ENCODE measurements at regions not wholly inside any gene's neighbourhood (a gene's known extent, or its start where the extent isn't known, plus 50 kb on each side); places are given as distances from the start of the nearest gene placed in this dataset.

DNA sequence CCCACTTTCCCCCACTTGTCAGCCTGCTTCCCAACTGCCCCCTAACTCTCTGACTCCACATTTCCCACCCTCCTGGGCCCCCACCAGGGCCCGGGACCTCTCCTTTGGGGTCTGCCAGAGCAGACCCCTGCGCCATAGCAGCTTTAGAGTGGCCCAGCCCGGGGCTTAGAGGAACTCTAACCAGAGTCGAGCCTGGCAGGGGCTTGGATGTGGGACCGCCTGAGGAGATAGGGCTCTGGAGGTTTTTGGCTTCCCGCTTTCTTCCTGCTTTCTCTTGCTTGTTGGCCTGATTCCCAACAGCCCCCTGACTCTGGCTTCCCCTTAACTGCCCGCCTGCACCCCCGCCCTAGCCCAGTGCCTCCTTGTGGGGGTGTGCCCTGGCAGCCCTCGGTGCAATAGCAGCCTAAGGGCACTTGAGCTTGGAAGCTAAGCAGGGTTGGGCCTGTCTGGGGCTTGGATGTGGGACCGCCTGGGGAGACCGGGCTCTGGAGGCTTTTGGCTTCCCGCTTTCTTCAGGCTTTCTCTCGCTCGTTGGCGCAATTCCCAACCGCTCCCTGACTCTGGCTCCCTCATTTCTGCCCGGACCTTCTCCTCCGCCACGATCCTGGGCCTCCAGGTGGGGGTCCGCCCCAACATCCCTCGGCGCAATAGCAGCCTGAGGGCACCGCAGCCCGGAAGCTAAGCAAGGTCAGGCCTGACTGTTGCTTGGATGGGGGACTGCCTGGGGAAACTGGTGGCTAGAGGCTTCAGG, 2292.0 kb downstream of the TP53TG3F start:
- Mint-ChIP-seq H3K4me1 (ENCODE audit: low read depth) (no peaks in the 10 kb centered on the region), H3K27ac (no peak overlapping the region), H3K36me3 (no peaks in the 10 kb centered on the region), H3K9me3 (ENCODE audit: low read depth) (no peaks in the 10 kb centered on the region), H3K4me3 (no peak overlapping the region), H3K27me3 (no peaks in the 10 kb centered on the region)

DNA sequence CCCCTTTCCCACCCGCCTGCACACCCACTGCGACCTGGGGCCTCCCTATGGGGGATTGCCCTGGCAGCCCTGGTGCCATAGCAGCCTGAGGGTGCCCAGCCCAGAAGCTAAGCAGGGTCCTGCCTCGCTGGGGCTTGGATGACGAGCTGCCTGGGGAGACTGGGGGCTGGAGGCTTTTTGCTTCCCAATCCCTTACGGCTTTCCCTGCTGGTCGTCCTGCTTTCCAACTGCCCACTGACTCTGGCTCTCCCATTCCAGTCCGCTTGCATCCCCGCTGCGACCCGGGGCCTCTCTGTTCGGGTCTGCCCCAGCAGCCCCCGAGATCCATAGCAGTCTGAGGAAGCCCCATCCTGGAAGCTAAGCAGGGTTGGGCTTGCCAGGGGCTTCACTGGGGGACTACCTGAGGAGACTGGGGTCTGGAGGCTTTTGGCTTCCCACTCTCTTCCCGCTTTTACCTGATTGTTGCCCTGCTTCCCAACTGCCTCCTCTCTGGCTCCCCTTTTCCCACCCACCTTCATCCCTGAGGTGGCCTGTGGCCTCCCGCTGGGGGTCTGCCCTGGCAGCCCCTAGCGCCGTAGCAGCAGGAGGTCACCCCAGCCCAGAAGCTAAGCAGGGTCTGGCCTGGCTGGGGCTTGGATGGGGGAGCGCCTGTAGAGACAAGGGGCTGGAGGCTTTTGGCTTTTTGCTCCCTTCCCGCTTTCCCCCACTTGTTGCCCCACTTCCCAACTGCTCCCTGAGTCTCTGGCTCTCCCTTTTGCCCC, 2292.8 kb downstream of the TP53TG3F start:
- no peaks in the 10 kb centered on the region for H3K27me3 Mint-ChIP-seq
- H3K4me3 Mint-ChIP-seq = no peak overlapping the region
- no peaks in the 10 kb centered on the region for H3K4me1 Mint-ChIP-seq (ENCODE audit: low read depth)
- no peak overlapping the region for H3K27ac Mint-ChIP-seq
- no peaks in the 10 kb centered on the region for H3K36me3 Mint-ChIP-seq
- H3K9me3 Mint-ChIP-seq (ENCODE audit: low read depth) = no peaks in the 10 kb centered on the region

DNA sequence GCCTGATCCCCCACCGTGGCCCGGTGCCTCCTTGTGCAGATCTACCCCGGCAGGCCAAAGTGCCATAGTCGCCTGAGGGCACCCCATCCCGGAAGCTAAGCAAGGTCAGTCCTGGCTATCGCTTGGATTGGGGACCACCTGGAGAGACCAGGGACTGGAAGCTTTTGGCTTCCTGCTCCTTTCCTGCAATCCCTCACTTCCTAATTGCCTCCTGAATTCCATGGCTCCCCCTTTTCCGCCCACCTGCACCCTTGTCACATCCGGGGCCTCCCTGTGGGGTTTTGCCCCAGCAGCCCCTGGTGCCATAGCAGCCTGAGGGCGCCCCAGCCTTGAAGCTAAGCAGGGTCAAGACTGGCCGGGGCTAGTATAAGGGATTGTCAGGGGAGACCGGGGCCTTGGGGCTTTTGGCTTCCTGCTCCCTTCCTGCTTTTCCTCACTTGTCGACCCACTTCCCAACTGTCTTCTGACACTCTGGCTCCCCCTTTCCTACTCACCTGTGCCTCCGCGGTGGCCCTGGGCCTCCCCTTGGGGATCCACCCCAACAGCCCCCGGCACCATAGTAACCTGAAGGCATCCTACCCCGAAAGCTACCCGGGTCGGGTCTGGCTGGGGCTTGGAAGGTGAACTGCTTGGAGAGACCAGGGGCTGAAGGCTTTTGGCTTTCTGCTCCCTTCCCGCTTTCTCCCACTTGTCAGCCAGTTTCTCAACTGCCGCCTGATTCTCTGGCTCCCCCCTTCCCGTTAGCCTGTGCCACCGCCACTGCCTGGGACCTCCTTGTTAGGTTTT, 2293.6 kb downstream of the TP53TG3F start:
- H3K4me3 Mint-ChIP-seq = no peak overlapping the region
- H3K36me3 Mint-ChIP-seq = no peaks in the 10 kb centered on the region
- H3K27me3 Mint-ChIP-seq = no peaks in the 10 kb centered on the region
- no peak overlapping the region for H3K27ac Mint-ChIP-seq
- H3K4me1 Mint-ChIP-seq (ENCODE audit: low read depth) = no peaks in the 10 kb centered on the region
- H3K9me3 Mint-ChIP-seq (ENCODE audit: low read depth) = no peaks in the 10 kb centered on the region

DNA sequence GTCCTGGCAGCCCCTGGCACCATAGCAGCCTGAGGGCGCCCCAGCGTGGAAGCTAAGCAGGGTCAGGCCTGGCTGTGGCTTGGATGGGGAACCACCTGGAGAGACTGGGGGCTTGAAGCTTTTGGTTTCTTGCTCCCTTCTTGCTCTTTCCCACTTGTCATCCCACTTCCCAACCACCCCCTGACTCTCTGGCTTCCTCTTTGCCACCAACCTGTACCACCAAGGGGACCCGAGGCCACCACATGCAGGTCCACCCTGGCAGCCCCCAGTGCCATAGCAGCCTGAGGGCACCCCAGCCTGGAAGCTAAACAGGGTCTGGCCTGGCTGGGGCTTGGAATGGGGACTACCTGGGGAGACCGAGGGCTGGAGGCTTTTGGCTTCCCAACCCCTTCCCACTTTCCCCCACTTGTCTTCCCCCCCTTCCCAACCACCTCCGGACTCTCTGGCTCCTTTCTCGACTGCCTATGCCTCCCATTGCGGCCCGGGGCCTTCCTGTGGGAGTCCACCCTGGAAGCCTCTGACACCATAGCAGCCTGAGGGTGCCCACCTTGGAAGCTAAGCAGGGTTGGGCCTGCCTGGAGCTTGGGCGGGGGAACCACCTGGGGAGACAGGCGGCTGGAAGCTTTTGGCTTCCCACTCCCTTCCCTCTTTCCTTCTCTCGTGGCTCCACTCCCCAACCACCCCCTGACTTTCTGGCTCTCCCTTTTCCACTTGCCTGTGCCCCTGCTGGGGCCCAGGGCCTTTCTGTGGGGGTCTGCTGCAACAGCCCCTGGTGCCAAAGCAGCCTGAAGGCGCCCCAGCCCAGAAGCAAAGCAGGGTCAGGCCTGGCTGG, 2294.4 kb downstream of the TP53TG3F start:
- Mint-ChIP-seq H3K4me1 (ENCODE audit: low read depth) (no peaks in the 10 kb centered on the region), H3K27ac (no peak overlapping the region), H3K9me3 (ENCODE audit: low read depth) (no peaks in the 10 kb centered on the region), H3K36me3 (no peaks in the 10 kb centered on the region), H3K4me3 (no peak overlapping the region), H3K27me3 (no peaks in the 10 kb centered on the region)

DNA sequence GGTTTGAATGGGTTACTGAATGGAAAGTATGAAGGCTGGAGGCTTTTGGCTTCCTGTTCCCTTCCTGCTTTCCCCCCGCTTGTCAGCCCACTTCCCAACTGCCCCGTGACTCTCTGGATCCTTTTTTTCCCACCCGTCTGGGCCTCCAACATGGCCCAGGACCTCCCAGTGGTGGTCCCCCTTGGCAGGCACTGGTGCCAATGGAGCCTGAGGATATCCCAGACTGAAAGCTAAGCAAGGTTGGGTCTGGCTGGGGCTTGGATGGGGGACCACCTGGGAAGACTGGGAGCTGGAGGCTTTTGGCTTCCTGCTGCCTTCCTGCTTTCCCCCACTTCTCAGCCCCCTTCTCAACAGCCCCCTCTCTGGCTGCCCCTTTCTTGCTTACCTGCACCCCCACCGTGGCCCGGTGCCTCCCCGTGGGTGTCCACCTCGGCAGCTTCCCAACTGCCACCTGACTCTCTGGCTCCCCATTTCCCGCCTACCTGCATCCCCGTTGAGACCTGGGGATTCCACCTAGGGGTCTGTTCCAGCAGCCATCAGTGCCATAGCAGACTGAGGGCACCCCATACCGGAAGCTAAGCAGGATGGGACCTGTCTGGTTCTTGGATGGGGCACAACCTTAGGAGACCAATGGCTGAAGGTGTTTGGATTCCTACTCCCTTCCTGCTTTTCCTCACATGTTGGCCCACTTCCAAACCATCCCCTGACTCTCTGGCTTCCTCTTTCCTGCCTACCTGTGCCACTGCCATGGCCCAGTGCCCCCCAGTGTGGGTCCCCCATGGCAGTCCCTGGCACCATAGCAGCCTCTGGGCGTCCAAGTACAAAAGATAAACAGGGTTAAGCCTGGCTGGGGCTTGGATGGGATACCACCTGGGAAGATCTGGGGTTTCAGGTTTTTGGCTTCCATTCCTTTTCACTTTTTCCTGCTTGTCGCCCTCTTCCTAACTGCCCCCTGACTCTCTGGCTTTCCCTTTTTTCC, 2295.3 kb downstream of the TP53TG3F start:
- H3K36me3 Mint-ChIP-seq = no peaks in the 10 kb centered on the region
- H3K27me3 Mint-ChIP-seq = no peaks in the 10 kb centered on the region
- H3K4me1 Mint-ChIP-seq (ENCODE audit: low read depth) = no peaks in the 10 kb centered on the region
- no peak overlapping the region for H3K4me3 Mint-ChIP-seq
- no peak overlapping the region for H3K27ac Mint-ChIP-seq
- H3K9me3 Mint-ChIP-seq (ENCODE audit: low read depth) = no peaks in the 10 kb centered on the region

DNA sequence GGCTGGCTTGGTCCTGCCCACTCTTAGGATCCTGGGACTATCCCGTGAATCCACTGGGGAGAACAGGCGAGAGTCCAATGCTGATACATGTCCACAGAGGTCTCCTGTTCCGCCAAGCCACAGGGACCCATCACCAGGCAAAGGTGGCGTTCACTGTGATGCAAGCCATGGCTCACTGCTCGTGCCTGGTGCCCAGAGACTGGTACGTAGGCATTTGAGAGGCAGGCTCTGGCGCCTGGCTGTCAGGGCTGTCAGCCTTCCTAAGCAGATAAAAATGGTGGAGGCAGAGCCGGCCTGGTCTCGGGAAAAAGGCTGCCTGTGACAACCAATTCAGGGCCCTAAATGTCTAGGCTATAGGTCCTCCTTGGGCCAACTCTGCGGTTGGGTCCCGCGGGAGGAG, 2329.0 kb downstream of the TP53TG3F start:
- H3K4me1 Mint-ChIP-seq (ENCODE audit: low read depth) = no peaks in the 10 kb centered on the region
- no peak overlapping the region for H3K27ac Mint-ChIP-seq
- H3K36me3 Mint-ChIP-seq = no peaks in the 10 kb centered on the region
- peaks cover 13% of the 10 kb centered on the region for H3K9me3 Mint-ChIP-seq (ENCODE audit: low read depth)
- H3K27me3 Mint-ChIP-seq = no peaks in the 10 kb centered on the region
- no peak overlapping the region for H3K4me3 Mint-ChIP-seq

DNA sequence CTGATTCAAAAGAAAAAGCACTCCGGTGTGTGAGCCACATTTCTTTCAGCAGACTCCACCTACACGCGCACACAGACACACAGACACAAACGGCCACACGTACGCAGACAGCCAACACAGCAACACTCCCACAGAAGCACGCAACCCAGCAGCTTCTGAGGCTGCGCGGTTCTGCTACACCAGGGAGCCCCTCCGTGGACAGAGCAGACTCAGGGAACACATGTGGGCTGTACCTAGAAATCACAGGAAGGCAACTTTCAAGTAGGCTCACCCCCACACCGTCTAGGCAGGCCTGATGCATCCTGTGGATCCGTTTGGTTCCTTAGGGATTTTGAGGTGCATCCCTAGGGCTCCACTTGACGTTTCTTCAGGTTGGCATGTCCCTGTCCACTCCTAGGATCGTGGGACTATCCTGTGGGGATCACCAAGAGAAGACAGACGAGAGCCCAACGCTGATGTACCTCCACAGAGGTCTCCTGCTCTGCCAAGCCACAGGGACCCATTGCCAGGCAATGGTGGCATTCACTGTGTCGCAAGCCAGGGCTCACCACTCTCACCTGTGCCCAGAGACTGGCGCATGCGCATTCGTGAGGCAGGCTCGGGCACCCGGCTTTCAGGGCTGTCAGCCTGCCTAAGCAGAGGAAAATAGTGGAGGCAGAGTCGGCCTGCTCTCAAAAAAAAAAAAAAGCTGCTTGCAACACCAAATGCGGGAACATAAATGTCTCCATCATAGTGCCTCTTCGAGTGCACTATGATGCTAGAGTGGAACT, 2333.3 kb downstream of the TP53TG3F start:
- Mint-ChIP-seq H3K4me3 (no peak overlapping the region), H3K27me3 (no peaks in the 10 kb centered on the region), H3K36me3 (no peaks in the 10 kb centered on the region), H3K27ac (no peak overlapping the region), H3K9me3 (ENCODE audit: low read depth) (peaks cover 3% of the 10 kb centered on the region), H3K4me1 (ENCODE audit: low read depth) (no peaks in the 10 kb centered on the region)

DNA sequence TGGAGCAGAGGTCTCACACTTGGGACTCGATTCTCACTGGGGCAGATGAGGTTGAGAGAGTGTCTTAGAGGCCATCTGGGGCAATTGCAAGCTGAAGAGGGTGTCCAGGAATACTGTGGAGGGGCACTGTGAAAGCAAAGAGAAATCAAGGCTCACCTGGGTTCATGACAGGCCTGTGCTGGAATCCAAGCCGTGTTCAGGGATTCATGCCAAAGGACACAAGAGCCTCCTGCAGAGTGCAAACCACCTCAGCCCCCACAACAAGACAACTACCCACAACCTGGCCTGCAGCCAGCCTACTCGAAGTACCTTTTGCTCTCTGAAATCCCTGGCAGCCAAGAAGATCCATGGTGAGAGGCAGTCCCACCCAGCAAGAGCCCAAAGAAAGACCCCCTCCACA, 2334.2 kb downstream of the TP53TG3F start:
- H3K4me1 Mint-ChIP-seq (ENCODE audit: low read depth) = no peaks in the 10 kb centered on the region
- no peaks in the 10 kb centered on the region for H3K27me3 Mint-ChIP-seq
- H3K36me3 Mint-ChIP-seq = no peaks in the 10 kb centered on the region
- H3K4me3 Mint-ChIP-seq = no peak overlapping the region
- H3K9me3 Mint-ChIP-seq (ENCODE audit: low read depth) = peaks cover 10% of the 10 kb centered on the region
- no peak overlapping the region for H3K27ac Mint-ChIP-seq

DNA sequence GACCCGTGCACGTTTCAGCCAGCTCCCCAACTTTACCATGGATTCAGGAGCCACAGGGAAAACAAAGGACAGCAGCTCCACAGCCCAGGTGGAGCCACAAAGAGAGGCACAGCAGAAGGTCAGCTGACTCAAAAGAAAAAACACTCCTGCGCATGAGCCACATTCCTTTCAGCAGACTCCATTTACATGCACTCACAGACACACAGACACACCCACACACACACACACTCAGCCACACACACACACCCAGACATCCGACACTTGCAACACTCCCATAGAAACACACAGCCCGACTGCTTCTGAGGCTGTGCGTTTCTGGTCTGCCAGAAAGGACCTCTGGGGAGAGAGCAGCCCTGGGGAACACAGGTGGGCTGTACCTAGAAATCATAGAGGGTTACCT, 2335.5 kb downstream of the TP53TG3F start:
- no peaks in the 10 kb centered on the region for H3K4me1 Mint-ChIP-seq (ENCODE audit: low read depth)
- H3K27ac Mint-ChIP-seq = no peak overlapping the region
- H3K36me3 Mint-ChIP-seq = no peaks in the 10 kb centered on the region
- H3K4me3 Mint-ChIP-seq = no peak overlapping the region
- H3K9me3 Mint-ChIP-seq (ENCODE audit: low read depth) = peaks cover 16% of the 10 kb centered on the region
- H3K27me3 Mint-ChIP-seq = no peaks in the 10 kb centered on the region

DNA sequence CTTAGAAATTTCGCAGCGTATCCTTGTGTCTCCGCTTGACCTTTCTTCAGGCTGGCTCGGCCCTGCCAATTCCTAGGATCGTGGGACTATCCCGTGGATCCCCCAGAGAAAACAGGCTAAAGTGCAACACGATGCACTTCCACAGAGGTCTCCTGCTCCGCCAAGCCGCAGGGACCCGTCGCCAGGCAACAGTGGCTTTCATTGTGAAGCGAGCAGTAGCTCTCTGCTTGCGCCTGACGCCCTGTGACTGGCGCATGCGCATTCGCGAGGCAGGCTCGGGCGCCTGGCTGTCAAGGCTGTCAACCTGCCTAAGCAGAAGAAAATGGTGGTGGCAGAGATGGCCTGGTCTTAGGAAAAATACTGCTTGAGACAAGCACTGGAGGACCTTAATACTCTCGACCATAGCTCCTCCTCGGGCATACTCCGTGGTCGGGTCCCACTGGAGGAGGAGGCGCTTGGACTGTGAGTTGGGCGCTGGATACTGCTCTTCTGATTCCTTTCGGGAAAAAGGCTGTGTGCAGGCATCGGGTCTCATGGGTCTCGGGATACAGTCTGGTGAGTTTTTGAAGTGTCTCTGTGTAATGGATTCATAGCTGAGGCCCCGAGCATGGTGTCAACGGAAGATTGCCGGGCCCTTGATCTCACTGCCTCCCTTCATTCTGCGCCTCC, 2336.1 kb downstream of the TP53TG3F start:
- Mint-ChIP-seq H3K4me1 (ENCODE audit: low read depth) (no peaks in the 10 kb centered on the region), H3K9me3 (ENCODE audit: low read depth) (peaks cover 16% of the 10 kb centered on the region), H3K27ac (no peak overlapping the region), H3K36me3 (no peaks in the 10 kb centered on the region), H3K4me3 (no peak overlapping the region), H3K27me3 (no peaks in the 10 kb centered on the region)

DNA sequence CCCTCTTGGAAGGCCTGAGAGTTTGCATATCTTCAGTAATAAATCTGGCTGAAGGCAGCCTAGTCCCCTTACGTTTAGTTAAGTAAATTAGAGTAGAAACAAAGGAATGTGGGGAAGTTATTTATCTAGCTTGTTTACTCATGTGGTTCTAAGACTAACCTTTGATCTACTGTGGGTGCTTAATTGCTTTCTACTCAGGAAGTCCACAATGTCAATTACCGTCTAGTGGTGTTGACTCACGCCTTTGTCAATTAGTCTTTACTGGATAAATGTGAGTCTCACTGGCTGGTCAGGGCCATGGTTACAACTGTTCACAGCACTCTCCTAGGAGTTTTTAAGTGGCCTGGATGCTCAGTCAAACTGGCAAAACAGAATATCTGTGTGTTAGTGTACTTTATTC, 2338.4 kb downstream of the TP53TG3F start:
- H3K9me3 Mint-ChIP-seq (ENCODE audit: low read depth) = peaks cover 20% of the 10 kb centered on the region
- H3K4me3 Mint-ChIP-seq = no peak overlapping the region
- H3K27ac Mint-ChIP-seq = no peak overlapping the region
- no peaks in the 10 kb centered on the region for H3K36me3 Mint-ChIP-seq
- no peaks in the 10 kb centered on the region for H3K27me3 Mint-ChIP-seq
- H3K4me1 Mint-ChIP-seq (ENCODE audit: low read depth) = no peaks in the 10 kb centered on the region

DNA sequence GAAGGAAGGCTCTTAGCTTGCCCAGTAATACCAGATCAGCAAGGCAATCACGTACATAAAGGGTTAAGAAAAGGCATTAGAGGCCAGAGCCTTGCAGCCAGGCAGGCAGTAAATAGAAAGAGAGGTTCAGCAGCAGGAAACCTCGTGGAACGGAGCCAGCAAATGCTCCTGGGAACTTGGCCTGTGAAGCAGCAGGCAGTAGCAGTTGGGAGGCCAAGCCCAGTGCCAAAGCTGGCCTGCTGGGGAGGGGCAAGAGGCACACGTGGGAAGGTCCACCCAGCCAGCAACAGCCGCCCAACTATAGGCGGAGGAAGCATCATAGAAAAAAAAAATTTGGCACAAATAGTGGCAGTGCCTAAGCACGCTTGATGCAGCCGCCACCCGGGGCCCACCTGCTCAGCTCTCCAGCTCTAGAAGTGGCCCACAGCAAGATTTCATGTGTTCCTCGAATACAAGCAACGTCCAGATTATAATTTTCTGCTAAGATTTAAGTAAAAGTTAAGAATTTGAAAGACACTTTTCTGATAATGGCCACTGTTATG, 2339.5 kb downstream of the TP53TG3F start:
- peaks cover 20% of the 10 kb centered on the region for H3K9me3 Mint-ChIP-seq (ENCODE audit: low read depth)
- no peak overlapping the region for H3K4me3 Mint-ChIP-seq
- no peaks in the 10 kb centered on the region for H3K36me3 Mint-ChIP-seq
- H3K27me3 Mint-ChIP-seq = no peaks in the 10 kb centered on the region
- H3K4me1 Mint-ChIP-seq (ENCODE audit: low read depth) = no peaks in the 10 kb centered on the region
- no peak overlapping the region for H3K27ac Mint-ChIP-seq
